ENCODE measurements at regions not wholly inside any gene's neighbourhood (a gene's known extent, or its start where the extent isn't known, plus 50 kb on each side); places are given as distances from the start of the nearest gene placed in this dataset.

DNA sequence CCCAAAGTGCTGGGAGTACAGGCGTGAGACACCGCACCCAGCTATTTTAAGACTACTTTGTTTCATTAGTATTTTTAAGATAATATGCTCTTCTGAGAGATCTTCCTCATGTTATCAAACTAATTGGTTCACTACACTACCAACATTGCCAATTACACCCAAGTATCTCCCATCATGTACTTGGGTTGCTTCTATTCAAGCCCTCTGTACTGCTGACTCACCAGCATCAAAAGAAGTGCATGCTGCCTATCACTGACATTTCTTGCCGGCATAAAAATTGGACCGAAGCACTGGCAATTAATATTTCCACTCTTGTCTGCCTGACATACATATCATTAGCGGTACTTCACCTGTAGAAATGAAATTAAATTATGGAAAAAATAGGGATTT, 164.2 kb upstream of the NBEA start:
- TF ChIP-seq, protein P1, sequence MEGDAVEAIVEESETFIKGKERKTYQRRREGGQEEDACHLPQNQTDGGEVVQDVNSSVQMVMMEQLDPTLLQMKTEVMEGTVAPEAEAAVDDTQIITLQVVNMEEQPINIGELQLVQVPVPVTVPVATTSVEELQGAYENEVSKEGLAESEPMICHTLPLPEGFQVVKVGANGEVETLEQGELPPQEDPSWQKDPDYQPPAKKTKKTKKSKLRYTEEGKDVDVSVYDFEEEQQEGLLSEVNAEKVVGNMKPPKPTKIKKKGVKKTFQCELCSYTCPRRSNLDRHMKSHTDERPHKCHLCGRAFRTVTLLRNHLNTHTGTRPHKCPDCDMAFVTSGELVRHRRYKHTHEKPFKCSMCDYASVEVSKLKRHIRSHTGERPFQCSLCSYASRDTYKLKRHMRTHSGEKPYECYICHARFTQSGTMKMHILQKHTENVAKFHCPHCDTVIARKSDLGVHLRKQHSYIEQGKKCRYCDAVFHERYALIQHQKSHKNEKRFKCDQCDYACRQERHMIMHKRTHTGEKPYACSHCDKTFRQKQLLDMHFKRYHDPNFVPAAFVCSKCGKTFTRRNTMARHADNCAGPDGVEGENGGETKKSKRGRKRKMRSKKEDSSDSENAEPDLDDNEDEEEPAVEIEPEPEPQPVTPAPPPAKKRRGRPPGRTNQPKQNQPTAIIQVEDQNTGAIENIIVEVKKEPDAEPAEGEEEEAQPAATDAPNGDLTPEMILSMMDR (conservative IDR thresholded peaks at IDR 0.05; ENCODE audit: control insufficient read depth, insufficient read depth, low read depth, low read length): no peak
- H3K4me3 ChIP-seq (ENCODE audit: control insufficient read depth, low read depth, low read length): no peak overlapping the region
- no peak for DNase-seq (ENCODE audit: low read depth)

DNA sequence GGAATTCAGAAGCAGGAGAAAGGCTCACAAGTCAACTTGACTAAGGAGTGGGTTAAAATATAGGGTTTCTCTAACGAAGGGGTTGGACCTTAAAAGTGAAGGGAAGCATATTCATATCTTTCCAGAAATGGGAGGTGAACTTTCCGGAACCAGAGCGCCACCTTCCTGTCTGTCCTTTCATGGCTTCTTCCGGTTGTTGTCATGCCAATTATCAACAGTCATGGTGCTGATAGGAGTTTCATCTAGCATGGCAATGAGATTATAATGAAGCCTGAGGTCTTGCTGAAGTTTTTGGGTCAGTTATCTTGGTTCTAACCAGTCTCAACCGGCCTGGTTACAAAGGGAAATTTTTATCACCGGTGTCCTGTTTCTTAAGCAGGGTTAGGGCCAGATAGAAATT, 162.9 kb upstream of the NBEA start:
- H3K4me3 ChIP-seq (ENCODE audit: control insufficient read depth, low read depth, low read length): no peak overlapping the region
- TF ChIP-seq, protein P1 (conservative IDR thresholded peaks at IDR 0.05; ENCODE audit: control insufficient read depth, insufficient read depth, low read depth, low read length): no peak
- DNase-seq (ENCODE audit: low read depth): no peak

DNA sequence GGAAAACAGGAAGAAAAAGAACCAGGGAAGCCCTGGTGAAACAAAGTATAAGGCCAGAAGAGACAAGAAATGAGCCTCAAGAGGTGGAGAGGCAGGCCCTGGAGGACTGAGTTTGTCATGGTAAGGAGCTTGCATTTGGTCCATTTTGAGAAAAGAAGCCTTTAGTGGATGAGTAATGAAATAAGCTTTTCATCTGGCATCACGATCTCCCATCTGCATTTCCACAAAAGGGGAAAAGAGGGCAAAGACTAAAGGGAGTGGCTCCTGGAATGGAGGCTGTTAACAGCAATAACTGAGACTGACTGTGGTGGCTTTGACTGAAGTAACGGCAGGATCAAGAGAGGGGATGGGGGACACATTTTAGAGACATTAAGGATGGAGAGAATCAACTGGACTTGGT, 148.8 kb upstream of the NBEA start:
- TF ChIP-seq, protein P1 (conservative IDR thresholded peaks at IDR 0.05; ENCODE audit: control insufficient read depth, insufficient read depth, low read depth, low read length): no peak
- H3K4me3 ChIP-seq (ENCODE audit: control insufficient read depth, low read depth, low read length): no peak overlapping the region
- DNase-seq (ENCODE audit: low read depth): no peak

DNA sequence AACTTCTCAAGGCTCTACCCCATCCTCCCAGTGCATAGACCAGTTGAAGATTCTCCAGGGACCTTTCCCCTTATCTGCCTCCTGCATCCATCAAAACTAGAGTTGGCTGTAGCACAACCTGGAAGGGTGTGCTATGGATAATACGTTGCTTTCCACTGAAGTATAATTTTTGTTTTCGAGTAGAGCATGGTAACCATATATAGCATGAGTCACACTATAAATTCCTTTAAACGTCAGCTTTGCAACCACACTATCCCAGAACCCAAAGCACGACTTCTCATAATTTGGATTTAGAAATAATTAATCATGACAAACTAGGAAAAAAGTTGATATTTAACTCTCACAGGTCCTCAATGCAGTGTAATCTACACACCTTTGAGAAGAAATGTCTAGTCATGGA, 138.3 kb upstream of the NBEA start:
- no peak for DNase-seq (ENCODE audit: low read depth)
- H3K4me3 ChIP-seq (ENCODE audit: control insufficient read depth, low read depth, low read length): no peak overlapping the region
- TF ChIP-seq, protein P1 (conservative IDR thresholded peaks at IDR 0.05; ENCODE audit: control insufficient read depth, insufficient read depth, low read depth, low read length): no peak

DNA sequence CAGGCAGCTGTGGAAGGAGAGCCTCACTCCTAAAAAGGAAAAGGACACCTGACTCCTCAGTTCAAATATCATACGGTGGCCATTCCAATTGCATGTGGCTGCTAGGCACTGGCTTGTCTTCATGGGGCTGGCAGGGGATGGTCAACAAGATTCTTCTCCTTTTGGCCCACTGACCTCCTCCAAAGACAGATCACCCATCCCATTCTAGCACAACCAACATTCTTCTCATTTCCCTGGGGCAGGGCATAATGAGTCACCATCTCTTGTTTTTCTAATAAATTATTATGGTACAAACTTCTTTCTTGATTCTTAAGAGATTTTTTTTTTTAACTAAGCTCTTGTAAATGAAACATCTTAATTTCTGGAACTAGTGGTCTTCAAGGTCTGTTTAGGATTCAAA, 136.7 kb upstream of the NBEA start:
- TF ChIP-seq, protein P1 (conservative IDR thresholded peaks at IDR 0.05; ENCODE audit: control insufficient read depth, insufficient read depth, low read depth, low read length): no peak
- no peak for DNase-seq (ENCODE audit: low read depth)
- H3K4me3 ChIP-seq (ENCODE audit: control insufficient read depth, low read depth, low read length): no peak overlapping the region

DNA sequence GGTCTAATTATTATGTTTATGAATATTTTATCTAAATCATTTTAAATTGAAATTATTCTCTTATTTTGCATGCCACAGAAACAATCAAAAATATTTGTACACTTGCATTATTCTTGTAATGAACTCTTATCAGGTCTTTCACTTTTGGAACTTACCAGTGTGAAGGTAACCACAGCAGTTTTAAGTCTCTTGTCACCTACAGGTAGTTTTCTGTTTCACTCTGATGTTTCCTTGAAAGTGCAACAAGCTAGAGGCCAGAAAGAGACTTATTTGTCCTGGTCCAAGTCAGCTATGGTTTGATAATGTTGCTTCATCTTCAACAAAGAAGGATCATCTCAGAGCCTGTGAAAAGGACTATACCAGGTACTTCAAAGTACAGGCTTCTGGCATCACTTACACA, 133.4 kb upstream of the NBEA start:
- TF ChIP-seq, protein P1 (conservative IDR thresholded peaks at IDR 0.05; ENCODE audit: control insufficient read depth, insufficient read depth, low read depth, low read length): no peak
- DNase-seq (ENCODE audit: low read depth): no peak
- H3K4me3 ChIP-seq (ENCODE audit: control insufficient read depth, low read depth, low read length): no peak overlapping the region

DNA sequence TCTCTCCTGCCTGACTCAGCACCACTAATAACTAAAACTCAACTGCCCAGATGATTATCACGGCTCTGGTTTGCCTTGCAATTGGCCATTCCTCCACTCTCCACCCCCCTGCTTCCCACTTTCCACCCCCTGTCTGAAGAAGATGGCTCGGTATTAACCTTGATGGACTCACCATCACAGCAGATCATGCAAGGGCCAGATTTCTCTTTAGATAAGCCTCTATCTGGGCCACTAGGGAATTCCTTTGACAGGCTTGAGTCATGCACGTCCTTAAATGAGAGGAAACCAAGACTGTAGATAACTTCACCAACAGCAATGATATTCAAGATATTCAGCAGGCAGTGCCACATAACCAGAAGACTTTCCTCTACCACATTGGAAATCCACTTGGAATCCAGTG, 131.1 kb upstream of the NBEA start:
- no peak for DNase-seq (ENCODE audit: low read depth)
- no peak overlapping the region for H3K4me3 ChIP-seq (ENCODE audit: control insufficient read depth, low read depth, low read length)
- TF ChIP-seq, protein P1 (conservative IDR thresholded peaks at IDR 0.05; ENCODE audit: control insufficient read depth, insufficient read depth, low read depth, low read length): no peak
